ENCODE measurements at regions not wholly inside any gene's neighbourhood (a gene's known extent, or its start where the extent isn't known, plus 50 kb on each side); places are given as distances from the start of the nearest gene placed in this dataset.
"Not testable (repeated sequence)": the region's sequence is repeated elsewhere in the genome, so short reads cannot be mapped to it uniquely, and the experiment has no call there.

DNA sequence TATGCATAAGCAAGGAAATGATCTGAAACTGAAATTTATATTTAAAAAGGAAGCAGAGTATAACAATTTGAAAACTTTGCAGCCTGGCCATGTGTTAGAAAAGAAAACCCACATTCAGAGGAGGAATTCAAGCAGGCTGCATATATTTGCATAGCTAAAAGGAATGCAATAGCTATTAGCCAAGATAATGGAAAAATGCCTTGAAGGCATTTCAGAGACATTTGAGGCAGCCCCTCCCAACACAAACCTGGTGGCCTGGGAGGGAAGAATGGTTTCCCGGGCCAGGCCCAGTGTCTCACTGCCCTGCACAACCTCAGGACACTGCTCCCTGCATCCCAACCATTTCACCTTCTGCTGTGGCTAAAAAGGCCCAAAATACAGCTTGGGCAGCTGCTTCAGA lies 136.8 kb downstream of the TYW3 start:
- Histone ChIP-seq H2AFZ (no peak overlapping the region), H3K4me3 (no peak overlapping the region), H4K20me1 (replicated peaks; ENCODE audit: insufficient read depth) (no peaks in the 10 kb centered on the region), H3K27me3 (ENCODE audit: insufficient read depth) (no peaks in the 10 kb centered on the region), H3K4me1 (ENCODE audit: insufficient read depth) (peaks cover 7% of the 10 kb centered on the region; the same call in 1 of the 2 replicates), H3K79me2 (replicated peaks; ENCODE audit: insufficient read depth) (no peaks in the 10 kb centered on the region), H3K9me2 (ENCODE audit: insufficient read depth) (0 out of 2 replicates have a peak, but pooled peaks cover 4% of the 10 kb centered on the region), H3F3A (replicated peaks; ENCODE audit: low read depth) (no peaks in the 10 kb centered on the region), H3K27ac (ENCODE audit: low read depth) (no peak overlapping the region), H3K36me3 (ENCODE audit: insufficient read depth) (no peaks in the 10 kb centered on the region), H3K4me2 (no peak overlapping the region)
- DNase-seq (ENCODE audit: low spot score): no peak
- no peak for ATAC-seq
- no peak for TF ChIP-seq STAT1 (IDR thresholded peaks at IDR 0.05; ENCODE audit: unreplicated experiment)
- no peak for TF ChIP-seq ZNF331 (CRISPR knock-in tag; IDR thresholded peaks at IDR 0.05; ENCODE audit: low read depth)
- TF ChIP-seq NANOG (IDR thresholded peaks at IDR 0.05; ENCODE audit: borderline replicate concordance): no peak
- TF ChIP-seq, protein P1, sequence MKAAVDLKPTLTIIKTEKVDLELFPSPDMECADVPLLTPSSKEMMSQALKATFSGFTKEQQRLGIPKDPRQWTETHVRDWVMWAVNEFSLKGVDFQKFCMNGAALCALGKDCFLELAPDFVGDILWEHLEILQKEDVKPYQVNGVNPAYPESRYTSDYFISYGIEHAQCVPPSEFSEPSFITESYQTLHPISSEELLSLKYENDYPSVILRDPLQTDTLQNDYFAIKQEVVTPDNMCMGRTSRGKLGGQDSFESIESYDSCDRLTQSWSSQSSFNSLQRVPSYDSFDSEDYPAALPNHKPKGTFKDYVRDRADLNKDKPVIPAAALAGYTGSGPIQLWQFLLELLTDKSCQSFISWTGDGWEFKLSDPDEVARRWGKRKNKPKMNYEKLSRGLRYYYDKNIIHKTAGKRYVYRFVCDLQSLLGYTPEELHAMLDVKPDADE (IDR thresholded peaks at IDR 0.05): no peak
- TF ChIP-seq, protein P2, sequence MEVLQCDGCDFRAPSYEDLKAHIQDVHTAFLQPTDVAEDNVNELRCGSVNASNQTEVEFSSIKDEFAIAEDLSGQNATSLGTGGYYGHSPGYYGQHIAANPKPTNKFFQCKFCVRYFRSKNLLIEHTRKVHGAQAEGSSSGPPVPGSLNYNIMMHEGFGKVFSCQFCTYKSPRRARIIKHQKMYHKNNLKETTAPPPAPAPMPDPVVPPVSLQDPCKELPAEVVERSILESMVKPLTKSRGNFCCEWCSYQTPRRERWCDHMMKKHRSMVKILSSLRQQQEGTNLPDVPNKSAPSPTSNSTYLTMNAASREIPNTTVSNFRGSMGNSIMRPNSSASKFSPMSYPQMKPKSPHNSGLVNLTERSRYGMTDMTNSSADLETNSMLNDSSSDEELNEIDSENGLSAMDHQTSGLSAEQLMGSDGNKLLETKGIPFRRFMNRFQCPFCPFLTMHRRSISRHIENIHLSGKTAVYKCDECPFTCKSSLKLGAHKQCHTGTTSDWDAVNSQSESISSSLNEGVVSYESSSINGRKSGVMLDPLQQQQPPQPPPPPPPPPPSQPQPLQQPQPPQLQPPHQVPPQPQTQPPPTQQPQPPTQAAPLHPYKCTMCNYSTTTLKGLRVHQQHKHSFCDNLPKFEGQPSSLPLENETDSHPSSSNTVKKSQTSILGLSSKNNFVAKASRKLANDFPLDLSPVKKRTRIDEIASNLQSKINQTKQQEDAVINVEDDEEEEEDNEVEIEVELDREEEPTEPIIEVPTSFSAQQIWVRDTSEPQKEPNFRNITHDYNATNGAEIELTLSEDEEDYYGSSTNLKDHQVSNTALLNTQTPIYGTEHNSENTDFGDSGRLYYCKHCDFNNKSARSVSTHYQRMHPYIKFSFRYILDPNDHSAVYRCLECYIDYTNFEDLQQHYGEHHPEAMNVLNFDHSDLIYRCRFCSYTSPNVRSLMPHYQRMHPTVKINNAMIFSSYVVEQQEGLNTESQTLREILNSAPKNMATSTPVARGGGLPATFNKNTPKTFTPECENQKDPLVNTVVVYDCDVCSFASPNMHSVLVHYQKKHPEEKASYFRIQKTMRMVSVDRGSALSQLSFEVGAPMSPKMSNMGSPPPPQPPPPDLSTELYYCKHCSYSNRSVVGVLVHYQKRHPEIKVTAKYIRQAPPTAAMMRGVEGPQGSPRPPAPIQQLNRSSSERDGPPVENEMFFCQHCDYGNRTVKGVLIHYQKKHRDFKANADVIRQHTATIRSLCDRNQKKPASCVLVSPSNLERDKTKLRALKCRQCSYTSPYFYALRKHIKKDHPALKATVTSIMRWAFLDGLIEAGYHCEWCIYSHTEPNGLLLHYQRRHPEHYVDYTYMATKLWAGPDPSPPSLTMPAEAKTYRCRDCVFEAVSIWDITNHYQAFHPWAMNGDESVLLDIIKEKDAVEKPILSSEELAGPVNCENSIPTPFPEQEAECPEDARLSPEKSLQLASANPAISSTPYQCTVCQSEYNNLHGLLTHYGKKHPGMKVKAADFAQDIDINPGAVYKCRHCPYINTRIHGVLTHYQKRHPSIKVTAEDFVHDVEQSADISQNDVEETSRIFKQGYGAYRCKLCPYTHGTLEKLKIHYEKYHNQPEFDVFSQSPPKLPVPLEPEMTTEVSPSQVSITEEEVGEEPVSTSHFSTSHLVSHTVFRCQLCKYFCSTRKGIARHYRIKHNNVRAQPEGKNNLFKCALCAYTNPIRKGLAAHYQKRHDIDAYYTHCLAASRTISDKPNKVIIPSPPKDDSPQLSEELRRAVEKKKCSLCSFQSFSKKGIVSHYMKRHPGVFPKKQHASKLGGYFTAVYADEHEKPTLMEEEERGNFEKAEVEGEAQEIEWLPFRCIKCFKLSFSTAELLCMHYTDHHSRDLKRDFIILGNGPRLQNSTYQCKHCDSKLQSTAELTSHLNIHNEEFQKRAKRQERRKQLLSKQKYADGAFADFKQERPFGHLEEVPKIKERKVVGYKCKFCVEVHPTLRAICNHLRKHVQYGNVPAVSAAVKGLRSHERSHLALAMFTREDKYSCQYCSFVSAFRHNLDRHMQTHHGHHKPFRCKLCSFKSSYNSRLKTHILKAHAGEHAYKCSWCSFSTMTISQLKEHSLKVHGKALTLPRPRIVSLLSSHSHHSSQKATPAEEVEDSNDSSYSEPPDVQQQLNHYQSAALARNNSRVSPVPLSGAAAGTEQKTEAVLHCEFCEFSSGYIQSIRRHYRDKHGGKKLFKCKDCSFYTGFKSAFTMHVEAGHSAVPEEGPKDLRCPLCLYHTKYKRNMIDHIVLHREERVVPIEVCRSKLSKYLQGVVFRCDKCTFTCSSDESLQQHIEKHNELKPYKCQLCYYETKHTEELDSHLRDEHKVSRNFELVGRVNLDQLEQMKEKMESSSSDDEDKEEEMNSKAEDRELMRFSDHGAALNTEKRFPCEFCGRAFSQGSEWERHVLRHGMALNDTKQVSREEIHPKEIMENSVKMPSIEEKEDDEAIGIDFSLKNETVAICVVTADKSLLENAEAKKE (CRISPR knock-in tag; IDR thresholded peaks at IDR 0.05): no peak
- TF ChIP-seq, protein P3, sequence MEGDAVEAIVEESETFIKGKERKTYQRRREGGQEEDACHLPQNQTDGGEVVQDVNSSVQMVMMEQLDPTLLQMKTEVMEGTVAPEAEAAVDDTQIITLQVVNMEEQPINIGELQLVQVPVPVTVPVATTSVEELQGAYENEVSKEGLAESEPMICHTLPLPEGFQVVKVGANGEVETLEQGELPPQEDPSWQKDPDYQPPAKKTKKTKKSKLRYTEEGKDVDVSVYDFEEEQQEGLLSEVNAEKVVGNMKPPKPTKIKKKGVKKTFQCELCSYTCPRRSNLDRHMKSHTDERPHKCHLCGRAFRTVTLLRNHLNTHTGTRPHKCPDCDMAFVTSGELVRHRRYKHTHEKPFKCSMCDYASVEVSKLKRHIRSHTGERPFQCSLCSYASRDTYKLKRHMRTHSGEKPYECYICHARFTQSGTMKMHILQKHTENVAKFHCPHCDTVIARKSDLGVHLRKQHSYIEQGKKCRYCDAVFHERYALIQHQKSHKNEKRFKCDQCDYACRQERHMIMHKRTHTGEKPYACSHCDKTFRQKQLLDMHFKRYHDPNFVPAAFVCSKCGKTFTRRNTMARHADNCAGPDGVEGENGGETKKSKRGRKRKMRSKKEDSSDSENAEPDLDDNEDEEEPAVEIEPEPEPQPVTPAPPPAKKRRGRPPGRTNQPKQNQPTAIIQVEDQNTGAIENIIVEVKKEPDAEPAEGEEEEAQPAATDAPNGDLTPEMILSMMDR (conservative IDR thresholded peaks at IDR 0.05; ENCODE audit: low read depth in 2 of 2): no peak
- no peak overlapping the region for H3K4me3 Mint-ChIP-seq
- peaks cover 32% of the 10 kb centered on the region for H3K9me3 Mint-ChIP-seq
- peaks cover 24% of the 10 kb centered on the region for H3K36me3 Mint-ChIP-seq (ENCODE audit: low read depth)
- no peak overlapping the region for H3K27ac Mint-ChIP-seq
- H3K4me1 Mint-ChIP-seq: peaks cover 5% of the 10 kb centered on the region; the same call in 2 of the 3 replicates
- peaks cover 1% of the 10 kb centered on the region for H3K27me3 Mint-ChIP-seq (ENCODE audit: insufficient read depth, low read depth, poor library complexity)

DNA sequence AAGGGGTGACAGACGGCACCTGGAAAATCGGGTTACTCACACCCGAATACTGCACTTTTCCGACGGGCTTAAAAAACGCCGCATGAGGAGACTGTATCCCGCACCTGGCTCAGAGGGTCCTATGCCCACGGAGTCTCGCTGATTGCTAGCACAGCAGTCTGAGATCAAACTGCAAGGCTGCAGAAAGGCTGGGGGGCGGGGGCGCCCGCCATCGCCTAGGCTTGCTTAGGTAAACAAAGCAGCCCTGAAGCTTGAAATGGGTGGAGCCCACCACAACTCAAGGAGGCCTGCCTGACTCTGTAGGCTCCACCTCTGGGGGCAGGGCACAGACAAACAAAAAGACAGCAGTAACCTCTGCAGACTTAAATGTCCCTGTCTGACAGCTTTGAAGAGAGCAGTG lies 144.4 kb downstream of the TYW3 start:
- not testable (repeated sequence) for H3F3A ChIP-seq (replicated peaks; ENCODE audit: low read depth); H3K27me3 Mint-ChIP-seq (ENCODE audit: insufficient read depth, low read depth, poor library complexity); H3K27me3 ChIP-seq (ENCODE audit: insufficient read depth); H3K36me3 ChIP-seq (ENCODE audit: insufficient read depth); H3K27ac Mint-ChIP-seq; H3K4me2 ChIP-seq; H3K36me3 Mint-ChIP-seq (ENCODE audit: low read depth); H3K4me3 ChIP-seq; ATAC-seq; H3K4me1 Mint-ChIP-seq; H3K27ac ChIP-seq (ENCODE audit: low read depth); H3K9me2 ChIP-seq (ENCODE audit: insufficient read depth); H4K20me1 ChIP-seq (replicated peaks; ENCODE audit: insufficient read depth); H3K79me2 ChIP-seq (replicated peaks; ENCODE audit: insufficient read depth); H3K4me3 Mint-ChIP-seq
- peaks cover 14% of the 10 kb centered on the region; the same call in 2 of the 3 replicates for H3K9me3 Mint-ChIP-seq
- DNase-seq (ENCODE audit: low spot score): peak; percentile 36
- peak overlapping the region; percentile 49 for H2AFZ ChIP-seq
- peaks cover 10% of the 10 kb centered on the region; the same call in 1 of the 2 replicates for H3K4me1 ChIP-seq (ENCODE audit: insufficient read depth)
